ENCODE measurements at regions not wholly inside any gene's neighbourhood (a gene's known extent, or its start where the extent isn't known, plus 50 kb on each side); places are given as distances from the start of the nearest gene placed in this dataset.

DNA sequence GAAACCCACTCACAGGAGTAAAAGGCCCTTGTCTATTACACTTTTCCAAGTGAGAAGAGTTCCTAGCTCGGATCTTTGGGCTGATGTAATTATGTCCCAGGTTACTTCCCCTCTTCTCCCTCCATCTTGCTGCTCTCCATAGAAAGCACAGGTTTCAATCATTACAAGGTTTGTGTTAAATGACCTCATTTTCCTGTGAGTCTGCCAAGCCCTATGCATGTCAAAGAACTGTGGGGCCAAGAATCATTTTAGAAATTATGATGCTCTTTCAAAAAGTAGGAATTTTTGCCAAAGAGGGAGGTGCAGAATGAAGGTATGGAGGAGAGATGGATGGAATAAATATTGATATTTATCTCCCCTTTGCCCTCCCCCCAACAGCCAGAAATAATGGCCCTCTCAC lies 129.3 kb upstream of the TPM1 start:
- no peak for TF ChIP-seq GABPA (IDR thresholded peaks at IDR 0.05; ENCODE audit: low read depth)
- TF ChIP-seq, protein P1, sequence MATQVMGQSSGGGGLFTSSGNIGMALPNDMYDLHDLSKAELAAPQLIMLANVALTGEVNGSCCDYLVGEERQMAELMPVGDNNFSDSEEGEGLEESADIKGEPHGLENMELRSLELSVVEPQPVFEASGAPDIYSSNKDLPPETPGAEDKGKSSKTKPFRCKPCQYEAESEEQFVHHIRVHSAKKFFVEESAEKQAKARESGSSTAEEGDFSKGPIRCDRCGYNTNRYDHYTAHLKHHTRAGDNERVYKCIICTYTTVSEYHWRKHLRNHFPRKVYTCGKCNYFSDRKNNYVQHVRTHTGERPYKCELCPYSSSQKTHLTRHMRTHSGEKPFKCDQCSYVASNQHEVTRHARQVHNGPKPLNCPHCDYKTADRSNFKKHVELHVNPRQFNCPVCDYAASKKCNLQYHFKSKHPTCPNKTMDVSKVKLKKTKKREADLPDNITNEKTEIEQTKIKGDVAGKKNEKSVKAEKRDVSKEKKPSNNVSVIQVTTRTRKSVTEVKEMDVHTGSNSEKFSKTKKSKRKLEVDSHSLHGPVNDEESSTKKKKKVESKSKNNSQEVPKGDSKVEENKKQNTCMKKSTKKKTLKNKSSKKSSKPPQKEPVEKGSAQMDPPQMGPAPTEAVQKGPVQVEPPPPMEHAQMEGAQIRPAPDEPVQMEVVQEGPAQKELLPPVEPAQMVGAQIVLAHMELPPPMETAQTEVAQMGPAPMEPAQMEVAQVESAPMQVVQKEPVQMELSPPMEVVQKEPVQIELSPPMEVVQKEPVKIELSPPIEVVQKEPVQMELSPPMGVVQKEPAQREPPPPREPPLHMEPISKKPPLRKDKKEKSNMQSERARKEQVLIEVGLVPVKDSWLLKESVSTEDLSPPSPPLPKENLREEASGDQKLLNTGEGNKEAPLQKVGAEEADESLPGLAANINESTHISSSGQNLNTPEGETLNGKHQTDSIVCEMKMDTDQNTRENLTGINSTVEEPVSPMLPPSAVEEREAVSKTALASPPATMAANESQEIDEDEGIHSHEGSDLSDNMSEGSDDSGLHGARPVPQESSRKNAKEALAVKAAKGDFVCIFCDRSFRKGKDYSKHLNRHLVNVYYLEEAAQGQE (IDR thresholded peaks at IDR 0.05; ENCODE audit: insufficient replicate concordance, low read depth) = no peak
- TF ChIP-seq, protein P2, sequence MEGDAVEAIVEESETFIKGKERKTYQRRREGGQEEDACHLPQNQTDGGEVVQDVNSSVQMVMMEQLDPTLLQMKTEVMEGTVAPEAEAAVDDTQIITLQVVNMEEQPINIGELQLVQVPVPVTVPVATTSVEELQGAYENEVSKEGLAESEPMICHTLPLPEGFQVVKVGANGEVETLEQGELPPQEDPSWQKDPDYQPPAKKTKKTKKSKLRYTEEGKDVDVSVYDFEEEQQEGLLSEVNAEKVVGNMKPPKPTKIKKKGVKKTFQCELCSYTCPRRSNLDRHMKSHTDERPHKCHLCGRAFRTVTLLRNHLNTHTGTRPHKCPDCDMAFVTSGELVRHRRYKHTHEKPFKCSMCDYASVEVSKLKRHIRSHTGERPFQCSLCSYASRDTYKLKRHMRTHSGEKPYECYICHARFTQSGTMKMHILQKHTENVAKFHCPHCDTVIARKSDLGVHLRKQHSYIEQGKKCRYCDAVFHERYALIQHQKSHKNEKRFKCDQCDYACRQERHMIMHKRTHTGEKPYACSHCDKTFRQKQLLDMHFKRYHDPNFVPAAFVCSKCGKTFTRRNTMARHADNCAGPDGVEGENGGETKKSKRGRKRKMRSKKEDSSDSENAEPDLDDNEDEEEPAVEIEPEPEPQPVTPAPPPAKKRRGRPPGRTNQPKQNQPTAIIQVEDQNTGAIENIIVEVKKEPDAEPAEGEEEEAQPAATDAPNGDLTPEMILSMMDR (IDR thresholded peaks at IDR 0.05; ENCODE audit: insufficient read depth, low read length) = no peak
- TF ChIP-seq POLR2AphosphoS5 (IDR thresholded peaks at IDR 0.05; ENCODE audit: low read depth) = no peak
- TF ChIP-seq SPI1 (IDR thresholded peaks at IDR 0.05; ENCODE audit: borderline replicate concordance, low read depth) = no peak
- no peak overlapping the region for H3K27ac ChIP-seq (replicated peaks)
- DNase-seq (ENCODE audit: low read depth in 1 of 2, low spot score in 1 of 2) = no peak
- H3K4me3 ChIP-seq (replicated peaks; ENCODE audit: insufficient read depth, low read length) = no peak overlapping the region
- peaks cover 3% of the 10 kb centered on the region for H3K27me3 ChIP-seq (ENCODE audit: insufficient read depth, poor library complexity, severe bottlenecking)

DNA sequence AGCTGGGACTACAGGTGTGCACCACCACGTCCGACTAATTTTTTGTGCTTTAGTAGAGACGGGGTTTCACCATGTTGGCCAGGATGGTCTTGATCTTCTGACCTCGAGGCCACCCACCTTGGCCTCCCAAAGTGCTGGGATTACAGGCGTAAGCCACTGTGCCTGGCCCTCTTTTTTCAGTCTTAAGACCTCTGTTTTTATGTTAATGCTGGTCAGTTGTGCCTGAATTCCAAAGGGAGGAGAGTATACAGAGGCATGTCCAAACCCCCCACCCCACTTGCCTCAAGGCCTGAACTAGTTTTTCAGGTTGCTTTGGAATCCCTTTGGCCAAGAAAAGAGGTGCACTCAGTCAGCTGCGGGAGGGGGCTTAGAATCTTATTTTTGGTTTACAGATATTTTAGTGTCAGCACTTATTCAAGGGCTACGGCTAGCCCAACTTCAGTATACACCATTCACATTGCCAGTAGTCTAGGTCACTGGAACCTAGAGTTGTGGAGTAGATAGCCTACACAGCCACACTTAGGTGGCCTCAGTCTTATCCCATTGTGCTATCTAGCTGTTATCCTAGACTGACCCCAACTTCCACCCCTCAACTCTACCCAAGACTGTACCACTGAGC lies 128.0 kb upstream of the TPM1 start:
- no peak overlapping the region for H3K4me3 ChIP-seq (replicated peaks; ENCODE audit: insufficient read depth, low read length)
- DNase-seq (ENCODE audit: low read depth in 1 of 2, low spot score in 1 of 2) = no peak
- peaks cover 3% of the 10 kb centered on the region for H3K27me3 ChIP-seq (ENCODE audit: insufficient read depth, poor library complexity, severe bottlenecking)
- no peak overlapping the region for H3K27ac ChIP-seq (replicated peaks)
- TF ChIP-seq, protein P1 (IDR thresholded peaks at IDR 0.05; ENCODE audit: insufficient replicate concordance, low read depth) = no peak
- TF ChIP-seq, protein P2 (IDR thresholded peaks at IDR 0.05; ENCODE audit: insufficient read depth, low read length) = no peak
- TF ChIP-seq GABPA (IDR thresholded peaks at IDR 0.05; ENCODE audit: low read depth) = no peak
- TF ChIP-seq POLR2AphosphoS5 (IDR thresholded peaks at IDR 0.05; ENCODE audit: low read depth) = no peak
- TF ChIP-seq SPI1 (IDR thresholded peaks at IDR 0.05; ENCODE audit: borderline replicate concordance, low read depth) = no peak

DNA sequence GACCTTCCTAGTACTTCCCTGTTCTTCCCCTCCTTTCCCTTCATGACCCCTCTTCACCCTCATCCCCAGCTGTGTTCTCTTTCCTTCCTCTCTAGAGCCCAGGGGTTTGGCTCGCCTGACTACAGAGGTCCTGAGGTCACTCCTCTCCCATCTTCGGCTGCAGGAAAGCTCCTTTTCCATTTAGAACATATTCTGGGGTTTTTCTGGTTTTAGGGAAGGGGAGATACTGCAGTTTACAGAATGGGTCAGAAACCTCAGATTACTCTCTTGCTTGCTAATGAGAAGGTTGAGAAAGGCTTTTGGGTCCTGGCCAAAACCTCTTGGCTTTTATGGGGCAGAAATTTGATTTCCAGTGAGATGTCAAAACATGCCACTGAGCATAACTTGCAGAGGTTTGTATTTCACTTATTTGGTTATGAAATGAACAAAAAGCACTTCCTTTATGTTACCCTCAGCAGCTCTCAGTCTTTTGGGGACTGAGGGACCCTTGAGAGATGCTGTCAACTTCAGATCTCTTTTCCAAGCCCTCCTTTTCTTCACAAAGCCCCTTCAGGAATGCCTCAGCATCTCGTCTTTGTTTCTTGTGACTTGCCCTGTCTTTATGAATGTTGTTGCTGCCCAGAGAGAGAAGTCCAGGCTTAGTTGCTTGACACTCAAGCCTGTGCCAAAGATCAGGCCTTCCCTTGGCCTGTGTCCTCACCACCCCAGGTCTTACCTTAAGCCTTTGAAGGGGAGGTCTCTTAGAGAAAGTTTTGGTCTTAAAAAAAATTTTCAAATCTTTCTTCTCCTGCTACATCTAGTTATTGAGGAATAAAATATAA lies 121.7 kb upstream of the TPM1 start:
- DNase-seq (ENCODE audit: low read depth in 1 of 2, low spot score in 1 of 2) = peak in 1 of 2 experiments; percentile 15
- no peak overlapping the region for H3K27ac ChIP-seq (replicated peaks)
- TF ChIP-seq, protein P1 (IDR thresholded peaks at IDR 0.05; ENCODE audit: insufficient replicate concordance, low read depth) = no peak
- TF ChIP-seq, protein P2 (IDR thresholded peaks at IDR 0.05; ENCODE audit: insufficient read depth, low read length) = no peak
- TF ChIP-seq POLR2AphosphoS5 (IDR thresholded peaks at IDR 0.05; ENCODE audit: low read depth) (no peak), SPI1 (IDR thresholded peaks at IDR 0.05; ENCODE audit: borderline replicate concordance, low read depth) (no peak), GABPA (IDR thresholded peaks at IDR 0.05; ENCODE audit: low read depth) (no peak)
- H3K4me3 ChIP-seq (replicated peaks; ENCODE audit: insufficient read depth, low read length) = no peak overlapping the region
- H3K27me3 ChIP-seq (ENCODE audit: insufficient read depth, poor library complexity, severe bottlenecking) = peaks cover 3% of the 10 kb centered on the region
